Peyer's patch (tissue), 4 donors: ENCODE measurements at regions not wholly inside any gene's neighbourhood (a gene's known extent, or its start where the extent isn't known, plus 50 kb on each side); places are given as distances from the start of the nearest gene placed in this dataset.

ENCODE experiments used
- DNase-seq, 3 donors: peaks; one replicate each; pipeline ENCODE4 v3.0.0-alpha.2; 2017 to 2019
- H3K27ac ChIP-seq, 4 donors: fragments of 200-600 bp; sonication (generic); one replicate each; pipeline ENCODE4 v1.5.1; 2016 to 2019
- H3K27me3 ChIP-seq, 2 donors: fragments of 200-600 bp; sonication (generic); one replicate each; pipeline ENCODE4 v1.5.1; 2019
- H3K36me3 ChIP-seq, 3 donors: fragments of 200-600 bp; sonication (generic); one replicate each; pipeline ENCODE4 v1.5.1; 2016 to 2019
- H3K4me1 ChIP-seq, 4 donors: fragments of 200-600 bp; sonication (generic); one replicate each; pipeline ENCODE4 v1.5.1; 2016 to 2019
- H3K4me3 ChIP-seq, 4 donors: fragments of 200-600 bp; sonication (generic); 1 replicate in 3 of 4; 2 replicates in 1 of 4; pipeline ENCODE4 v1.5.1; 2016 to 2019; ENCODE audit warnings: mild to moderate bottlenecking in 1 of 4
- H3K9me3 ChIP-seq, 4 donors: fragments of 200-600 bp; sonication (generic); one replicate each; pipeline ENCODE4 v1.5.1; 2016 to 2019; ENCODE audit warnings: mild to moderate bottlenecking in 1 of 4
- CTCF ChIP-seq, 6 experiments: fragments of 450-650 bp in 4 of 6; fragments of 200-600 bp in 2 of 6; sonication (generic) in 1 of 6; IDR thresholded peaks; one replicate each; pipeline ENCODE4 v1.5.1; 2017 to 2019; ENCODE audit warnings: antibody characterized with exemption in 6 of 6, mild to moderate bottlenecking in 3 of 6, moderate library complexity in 1 of 6
- POLR2A ChIP-seq, 2 donors: fragments of 450-650 bp; IDR thresholded peaks; one replicate each; pipeline ENCODE4 v1.5.1; 2017; ENCODE audit warnings: antibody characterized with exemption in 2 of 2, mild to moderate bottlenecking in 2 of 2, moderate library complexity in 2 of 2

DNA sequence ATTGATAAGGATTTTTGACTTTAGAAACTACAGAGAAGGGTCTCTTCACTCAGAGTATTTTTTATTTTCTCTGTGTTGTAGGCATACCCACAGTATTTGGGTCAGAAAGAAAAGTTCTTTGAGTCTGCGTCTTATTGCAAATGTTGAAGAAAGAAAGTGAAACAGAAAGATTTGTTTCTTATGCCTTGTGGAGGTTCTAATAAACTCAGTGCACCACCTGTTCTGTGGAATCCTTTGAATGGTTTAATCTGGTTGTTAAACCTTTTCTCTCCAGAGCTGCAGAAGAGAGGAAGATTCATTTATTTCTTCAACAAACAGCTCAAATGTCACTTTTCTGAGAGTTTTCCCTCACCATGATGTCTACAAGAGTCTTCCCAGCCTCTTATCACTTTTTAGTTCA is 146.6 kb upstream of the PLEKHG7 start:
- DNase-seq = no peak
- H3K4me1 ChIP-seq = peaks cover 0 to 34% (median 4%) of the 10 kb centered on the region in 4 donors
- H3K9me3 ChIP-seq = no peaks in the 10 kb centered on the region
- no peaks in the 10 kb centered on the region for H3K36me3 ChIP-seq
- no peaks in the 10 kb centered on the region for H3K27me3 ChIP-seq
- peak overlapping the region in 1 of 4 donors; percentile 57 for H3K27ac ChIP-seq
- TF ChIP-seq CTCF (IDR thresholded peaks at IDR 0.05) = no peak
- H3K4me3 ChIP-seq = no peak overlapping the region

- no peak for TF ChIP-seq CTCF (IDR thresholded peaks at IDR 0.05)
- no peak for TF ChIP-seq POLR2A (IDR thresholded peaks at IDR 0.05)
- Histone ChIP-seq H3K36me3 (no peaks in the 10 kb centered on the region), H3K4me3 (no peak overlapping the region), H3K27me3 (no peaks in the 10 kb centered on the region), H3K27ac (peak overlapping the region in 2 of 4 donors; percentile 46 to 57), H3K4me1 (peaks cover 0 to 42% (median 4%) of the 10 kb centered on the region in 4 donors), H3K9me3 (no peaks in the 10 kb centered on the region)
- DNase-seq = no peak
Measured at GRCh38 chr12:92554158-92555073, 148.4 kb upstream of the PLEKHG7 start.

DNA sequence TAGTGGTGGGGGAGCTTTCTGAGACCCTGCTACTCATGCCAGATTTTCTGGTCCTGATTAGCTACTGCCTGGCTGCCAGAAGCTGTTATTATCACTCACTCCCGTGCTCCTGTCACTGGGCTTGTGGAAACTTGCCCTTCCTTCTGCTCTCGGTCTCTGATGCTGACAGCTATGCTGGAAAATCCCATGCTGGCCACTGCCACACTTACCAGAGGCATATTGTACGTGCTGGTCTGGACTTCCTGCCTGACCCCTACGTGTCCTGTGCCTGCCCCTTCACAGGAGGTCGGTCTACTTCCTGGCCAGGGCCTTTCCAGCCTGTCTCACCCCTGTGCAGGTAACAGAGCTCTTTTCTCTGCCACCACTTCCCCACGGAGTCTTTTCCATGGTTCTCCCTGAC is 149.4 kb upstream of the PLEKHG7 start:
- TF ChIP-seq CTCF (IDR thresholded peaks at IDR 0.05) = no peak
- TF ChIP-seq POLR2A (IDR thresholded peaks at IDR 0.05) = no peak
- H3K27ac ChIP-seq = peak overlapping the region in 3 of 4 donors; percentile 8 to 48 (median 13)
- no peak for DNase-seq
- H3K36me3 ChIP-seq = no peaks in the 10 kb centered on the region
- H3K9me3 ChIP-seq = no peaks in the 10 kb centered on the region
- H3K4me3 ChIP-seq = no peak overlapping the region
- H3K27me3 ChIP-seq = no peaks in the 10 kb centered on the region
- H3K4me1 ChIP-seq = peaks cover 0 to 43% (median 4%) of the 10 kb centered on the region in 4 donors

DNA sequence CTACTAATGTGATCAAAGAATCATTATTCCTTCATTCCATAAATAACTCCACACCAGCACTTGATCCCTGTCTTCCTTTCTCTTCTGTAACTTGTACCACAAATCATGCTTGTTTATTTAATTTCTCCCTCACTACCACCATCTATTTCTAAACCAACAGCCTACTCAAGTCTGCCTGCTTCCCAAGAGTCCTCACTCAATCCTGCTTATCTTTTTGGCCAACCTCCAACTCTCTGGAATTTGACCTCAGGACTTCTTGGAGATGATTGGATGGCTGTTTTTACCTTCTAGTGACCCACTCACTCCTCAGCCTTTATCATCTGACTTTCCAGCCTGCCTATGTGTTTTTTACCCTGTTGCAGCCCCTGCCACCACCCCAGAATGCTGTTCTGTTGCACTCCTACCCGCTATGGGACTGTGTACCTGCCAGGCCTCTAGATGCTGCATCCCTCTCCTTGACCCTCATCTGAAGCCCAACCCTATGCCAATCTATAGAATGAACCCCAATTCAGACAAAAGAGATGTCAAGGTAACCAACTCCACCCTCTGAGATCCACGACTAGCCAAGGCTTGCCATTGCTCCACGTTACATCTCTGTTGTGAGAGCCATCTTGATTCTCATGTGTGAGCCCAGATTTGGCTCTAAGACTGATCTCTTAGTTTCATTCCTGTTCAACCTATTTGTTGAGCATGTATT is 150.2 kb upstream of the PLEKHG7 start:
- no peaks in the 10 kb centered on the region for H3K9me3 ChIP-seq
- TF ChIP-seq CTCF (IDR thresholded peaks at IDR 0.05) (no peak), POLR2A (IDR thresholded peaks at IDR 0.05) (no peak)
- H3K4me1 ChIP-seq = peaks cover 0 to 44% (median 4%) of the 10 kb centered on the region in 4 donors
- no peak overlapping the region for H3K4me3 ChIP-seq
- no peak for DNase-seq
- H3K36me3 ChIP-seq = no peaks in the 10 kb centered on the region
- H3K27me3 ChIP-seq = no peaks in the 10 kb centered on the region
- H3K27ac ChIP-seq = peak overlapping the region in 2 of 4 donors; percentile 8 to 48

DNA sequence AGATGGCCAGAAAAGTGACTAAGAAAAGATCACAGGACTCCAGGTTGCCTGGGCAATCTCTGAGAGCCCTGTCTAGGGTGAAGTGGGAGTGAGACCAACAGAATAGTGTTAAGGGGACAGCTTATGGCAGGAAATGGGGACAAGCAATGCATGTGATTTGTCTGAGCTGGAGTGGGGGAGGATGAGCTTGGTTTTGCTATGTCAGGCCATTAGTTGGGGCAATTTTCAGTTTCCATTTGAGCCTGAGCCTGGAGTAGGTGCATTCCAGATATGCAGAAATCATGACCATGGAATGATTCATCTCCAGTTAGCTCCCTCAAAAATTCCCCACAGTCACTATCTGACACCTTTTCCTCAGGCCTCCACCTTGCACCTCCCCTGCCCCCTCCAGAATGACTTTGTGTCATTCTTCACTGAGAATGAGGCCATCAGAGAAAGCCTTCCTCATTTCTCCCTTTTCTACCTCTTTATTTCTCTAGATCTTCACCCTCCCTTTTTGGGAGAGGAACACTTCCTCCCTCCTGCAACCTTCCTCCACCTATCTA is 150.9 kb upstream of the PLEKHG7 start:
- TF ChIP-seq CTCF (IDR thresholded peaks at IDR 0.05) (no peak), POLR2A (IDR thresholded peaks at IDR 0.05) (no peak)
- Histone ChIP-seq H3K36me3 (no peaks in the 10 kb centered on the region), H3K9me3 (no peaks in the 10 kb centered on the region), H3K27me3 (no peaks in the 10 kb centered on the region), H3K4me1 (peaks cover 0 to 45% (median 4%) of the 10 kb centered on the region in 4 donors), H3K4me3 (no peak overlapping the region), H3K27ac (peak overlapping the region in 3 of 4 donors; percentile 8 to 48 (median 13))
- DNase-seq = no peak
